Ascending aorta (tissue), 2 donors: ENCODE measurements at regions not wholly inside any gene's neighbourhood (a gene's known extent, or its start where the extent isn't known, plus 50 kb on each side); places are given as distances from the start of the nearest gene placed in this dataset.
"Not testable (repeated sequence)": the region's sequence is repeated elsewhere in the genome, so short reads cannot be mapped to it uniquely, and the experiment has no call there.

Experiments used
- DNase-seq, 2 donors: peaks; one replicate each; pipeline ENCODE4 v3.0.0-alpha.2; 2019; ENCODE audit warnings: low spot score in 2 of 2
- H3K27ac ChIP-seq, 2 donors: fragments of 200-600 bp; sonication (generic); one replicate each; pipeline ENCODE4 v1.5.1; 2016 to 2017; ENCODE audit warnings: mild to moderate bottlenecking in 1 of 2
- H3K27me3 ChIP-seq: fragments of 200-600 bp; sonication (generic); one replicate; pipeline ENCODE4 v1.5.1; 2017
- H3K36me3 ChIP-seq, 2 donors: fragments of 200-600 bp; sonication (generic); one replicate each; pipeline ENCODE4 v1.5.1; 2016
- H3K4me1 ChIP-seq, 2 donors: fragments of 200-600 bp; sonication (generic); one replicate each; pipeline ENCODE4 v1.5.1; 2016 to 2017; ENCODE audit warnings: mild to moderate bottlenecking in 1 of 2
- H3K4me3 ChIP-seq, 2 donors: fragments of 200-600 bp; sonication (generic); one replicate each; pipeline ENCODE4 v1.5.1; 2016 to 2017; ENCODE audit warnings: mild to moderate bottlenecking in 1 of 2
- H3K9me3 ChIP-seq, 2 donors: fragments of 200-600 bp; sonication (generic); one replicate each; pipeline ENCODE4 v1.5.1; 2016
- CTCF ChIP-seq, 3 experiments: fragments of 200-600 bp in 2 of 3; fragments of 450-650 bp in 1 of 3; sonication (generic) in 2 of 3; IDR thresholded peaks; one replicate each; pipeline ENCODE4 v1.5.1; 2016 to 2019; ENCODE audit warnings: antibody characterized with exemption in 3 of 3, mild to moderate bottlenecking in 1 of 3, moderate library complexity in 1 of 3
- intact Hi-C: fragments of 100-400 bp; cut with DNase I; formaldehyde crosslinking; loops from one replicate; pipeline ENCODE4 v1.15.1; 2023

DNA sequence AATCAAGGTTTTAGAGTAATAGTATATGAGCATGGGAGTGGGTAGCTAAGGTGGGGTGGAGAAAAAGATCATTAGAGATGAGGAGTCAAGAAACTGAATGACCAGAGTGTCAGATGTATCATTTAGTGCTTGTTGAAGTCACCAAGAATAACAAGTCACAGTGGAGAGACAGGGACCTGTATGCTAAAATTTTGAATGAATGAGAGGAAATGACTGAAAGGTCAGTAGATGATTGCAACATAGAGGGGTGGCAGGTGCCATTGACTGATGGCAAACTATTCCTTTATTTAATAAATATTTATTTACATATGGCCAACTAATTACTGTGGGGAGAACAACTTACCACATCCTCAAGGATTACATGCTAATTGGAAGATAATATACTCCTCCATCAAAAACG, 75.0 kb upstream of the ANKRD28 start:
- Histone ChIP-seq H3K27me3 (no peaks in the 10 kb centered on the region), H3K4me3 (no peak overlapping the region), H3K36me3 (no peaks in the 10 kb centered on the region), H3K9me3 (no peaks in the 10 kb centered on the region), H3K4me1 (no peaks in the 10 kb centered on the region), H3K27ac (no peak overlapping the region)
- DNase-seq, result no peak
- intact Hi-C loops, result no loop called here
- TF ChIP-seq CTCF (IDR thresholded peaks at IDR 0.05), result no peak

- no peak overlapping the region for H3K4me3 ChIP-seq
- DNase-seq, result no peak
- H3K9me3 ChIP-seq, result no peaks in the 10 kb centered on the region
- no peaks in the 10 kb centered on the region for H3K27me3 ChIP-seq
- H3K27ac ChIP-seq, result no peak overlapping the region
- H3K36me3 ChIP-seq, result no peaks in the 10 kb centered on the region
- intact Hi-C loops, result no loop called here
- H3K4me1 ChIP-seq, result no peaks in the 10 kb centered on the region
- no peak for TF ChIP-seq CTCF (IDR thresholded peaks at IDR 0.05)
Measured at GRCh38 chr3:15873415-15873814, 75.6 kb upstream of the ANKRD28 start.

GRCh38 chr3:15875016-15875689, 77.4 kb upstream of the ANKRD28 start:
- no peak overlapping the region for H3K4me3 ChIP-seq
- no peaks in the 10 kb centered on the region for H3K4me1 ChIP-seq
- TF ChIP-seq CTCF (IDR thresholded peaks at IDR 0.05), result no peak

DNA sequence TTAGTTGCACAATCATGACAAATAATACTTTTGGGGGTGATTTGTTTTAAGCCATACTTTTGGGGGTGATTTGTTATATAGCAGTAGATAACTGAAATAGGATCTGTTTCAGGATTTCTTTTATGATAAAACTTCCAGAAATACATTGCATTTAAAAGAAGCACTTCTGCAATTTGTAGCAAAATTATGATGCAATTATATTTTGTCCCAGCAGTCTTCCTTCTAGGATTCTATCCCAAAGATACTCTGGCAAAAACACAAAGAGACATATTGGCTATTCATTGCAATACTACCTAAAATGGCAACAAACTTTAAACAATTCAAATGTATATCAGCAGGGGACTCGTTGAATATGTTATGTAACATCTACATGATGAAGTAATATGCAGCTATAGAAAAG, 78.9 kb upstream of the ANKRD28 start:
- TF ChIP-seq CTCF (IDR thresholded peaks at IDR 0.05), result no peak
- DNase-seq, result no peak
- no peak overlapping the region for H3K27ac ChIP-seq
- no peaks in the 10 kb centered on the region for H3K36me3 ChIP-seq
- intact Hi-C loops, result no loop called here
- H3K27me3 ChIP-seq, result no peaks in the 10 kb centered on the region
- H3K9me3 ChIP-seq, result no peaks in the 10 kb centered on the region
- no peaks in the 10 kb centered on the region for H3K4me1 ChIP-seq
- H3K4me3 ChIP-seq, result no peak overlapping the region

More at GRCh38 chr3:15875016-15875689, 77.4 kb upstream of the ANKRD28 start:
- intact Hi-C loops, result no loop called here
- Histone ChIP-seq H3K36me3 (no peaks in the 10 kb centered on the region), H3K9me3 (no peaks in the 10 kb centered on the region), H3K27ac (no peak overlapping the region), H3K27me3 (no peaks in the 10 kb centered on the region)
- DNase-seq, result no peak

GRCh38 chr3:15877813-15878212, 80.0 kb upstream of the ANKRD28 start:
- Histone ChIP-seq H3K27ac (no peak overlapping the region), H3K9me3 (no peaks in the 10 kb centered on the region), H3K36me3 (no peaks in the 10 kb centered on the region), H3K4me1 (no peaks in the 10 kb centered on the region), H3K27me3 (no peaks in the 10 kb centered on the region), H3K4me3 (no peak overlapping the region)
- intact Hi-C loops, result no loop called here
- DNase-seq, result no peak
- no peak for TF ChIP-seq CTCF (IDR thresholded peaks at IDR 0.05)

DNA sequence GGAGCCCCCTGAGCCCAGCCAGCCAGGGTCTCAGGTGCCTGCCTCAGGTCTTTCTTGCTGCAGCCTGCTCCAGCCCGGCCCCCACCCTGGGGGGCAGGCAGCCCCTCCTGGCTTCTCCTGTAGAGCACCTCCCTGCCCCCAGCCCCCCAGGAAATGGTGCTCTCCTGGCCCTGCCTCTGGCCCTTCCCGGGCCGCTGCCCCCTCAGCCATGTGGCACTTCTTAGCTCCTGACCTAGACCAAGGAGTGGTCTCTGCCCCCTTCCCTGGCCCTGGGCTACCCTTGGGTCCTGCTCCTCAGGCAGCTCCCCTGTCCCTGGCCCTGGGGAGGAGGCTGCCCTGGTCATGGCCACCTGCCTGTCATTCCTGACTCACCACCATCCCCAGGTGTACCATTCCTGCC, 82.0 kb upstream of the ANKRD28 start:
- H3K9me3 ChIP-seq, H3K27me3 ChIP-seq, DNase-seq, H3K4me3 ChIP-seq, intact Hi-C loops, H3K4me1 ChIP-seq, H3K36me3 ChIP-seq, H3K27ac ChIP-seq: not testable (repeated sequence)
